CD14-positive monocyte (primary cell): ENCODE measurements at regions not wholly inside any gene's neighbourhood (a gene's known extent, or its start where the extent isn't known, plus 50 kb on each side); places are given as distances from the start of the nearest gene placed in this dataset.

Experiments used
- DNase-seq, 3 donors: peaks; one replicate each; pipeline ENCODE4 v3.0.0-alpha.2; 2011 to 2022
- H2AFZ ChIP-seq: 2 replicates; pipeline ENCODE4 v1.6.0; 2012; ENCODE audit warnings: mild to moderate bottlenecking, low read depth, low read length, inconsistent platforms; ENCODE audit not compliant: insufficient read depth, poor library complexity, severe bottlenecking
- H3K27ac ChIP-seq, 2 donors: 1 replicate in 1 of 2; 2 replicates in 1 of 2; pipeline ENCODE4 v1.5.1; 2012 to 2013; ENCODE audit warnings: low read length in 2 of 2, control low read depth in 1 of 2, inconsistent platforms in 1 of 2, low read depth in 1 of 2, mild to moderate bottlenecking in 1 of 2
- H3K27me3 ChIP-seq, 2 donors: one replicate each; pipeline versions ENCODE4 v1.6.0 to v1.6.1; 2011 to 2013; ENCODE audit warnings: low read length in 2 of 2; ENCODE audit not compliant: control insufficient read depth in 2 of 2, insufficient read depth in 2 of 2
- H3K36me3 ChIP-seq, 2 donors: replicated peaks in 1 of 2; 1 replicate in 1 of 2; 2 replicates in 1 of 2; pipeline versions ENCODE4 v1.5.1 to v1.6.1; 2012 to 2013; ENCODE audit warnings: low read length in 2 of 2, control low read depth in 1 of 2, inconsistent platforms in 1 of 2, mild to moderate bottlenecking in 1 of 2; ENCODE audit not compliant: insufficient read depth in 2 of 2, control insufficient read depth in 1 of 2
- H3K4me1 ChIP-seq, 2 donors: 1 replicate in 1 of 2; 2 replicates in 1 of 2; pipeline versions ENCODE4 v1.5.1 to v1.6.1; 2012 to 2013; ENCODE audit warnings: low read length in 2 of 2, control low read depth in 1 of 2, inconsistent platforms in 1 of 2, mild to moderate bottlenecking in 1 of 2, moderate library complexity in 1 of 2; ENCODE audit not compliant: insufficient read depth in 2 of 2, control insufficient read depth in 1 of 2
- H3K4me2 ChIP-seq: replicated peaks from 2 replicates; pipeline ENCODE3; 2012; ENCODE audit warnings: low read length, moderate library complexity, mild to moderate bottlenecking; ENCODE audit not compliant: poor library complexity, severe bottlenecking; ENCODE audit errors: extremely low read depth
- H3K4me3 ChIP-seq, 3 experiments: fragments of 200-600 bp in 1 of 3; sonication (generic) in 1 of 3; replicated peaks in 1 of 3; 1 replicate in 2 of 3; 2 replicates in 1 of 3; pipeline ENCODE4 v1.5.1; 2011 to 2013; ENCODE audit warnings: low read length in 3 of 3, mild to moderate bottlenecking in 3 of 3, control low read depth in 2 of 3, low read depth in 2 of 3, inconsistent platforms in 1 of 3, moderate library complexity in 1 of 3
- H3K79me2 ChIP-seq: 2 replicates; pipeline ENCODE4 v1.6.0; 2012; ENCODE audit warnings: mild to moderate bottlenecking, control low read depth, inconsistent platforms, low read length, moderate library complexity; ENCODE audit not compliant: insufficient read depth
- H3K9ac ChIP-seq: 2 replicates; pipeline ENCODE4 v1.6.0; 2017; ENCODE audit warnings: low read length, mild to moderate bottlenecking; ENCODE audit not compliant: insufficient read depth, poor library complexity, severe bottlenecking
- H3K9me3 ChIP-seq, 2 donors: replicated peaks in 1 of 2; 1 replicate in 1 of 2; 2 replicates in 1 of 2; pipeline versions ENCODE4 v1.5.1 to v1.6.1; 2012 to 2013; ENCODE audit warnings: low read length in 2 of 2, control low read depth in 1 of 2; ENCODE audit not compliant: control insufficient read depth in 1 of 2, insufficient read depth in 1 of 2
- H4K20me1 ChIP-seq: 2 replicates; pipeline ENCODE4 v1.6.0; 2012; ENCODE audit warnings: mild to moderate bottlenecking, low read length, control low read depth, moderate library complexity; ENCODE audit not compliant: insufficient read depth
- H3K27ac Mint-ChIP-seq, 7 donors: one replicate each; pipeline ENCODE4 v1.8.0; 2020; ENCODE audit warnings: mild to moderate bottlenecking in 7 of 7, mixed read lengths in 7 of 7, moderate library complexity in 6 of 7, inconsistent platforms in 2 of 7
- H3K27me3 Mint-ChIP-seq, 3 donors: one replicate each; pipeline ENCODE4 v1.8.0; 2021 to 2022; ENCODE audit warnings: low read depth in 3 of 3, mild to moderate bottlenecking in 3 of 3, mixed read lengths in 3 of 3, moderate library complexity in 3 of 3, inconsistent platforms in 1 of 3
- H3K36me3 Mint-ChIP-seq, 2 donors: one replicate each; pipeline ENCODE4 v1.8.0; 2020; ENCODE audit warnings: mixed read lengths in 2 of 2, inconsistent platforms in 1 of 2, mild to moderate bottlenecking in 1 of 2
- H3K4me1 Mint-ChIP-seq: one replicate; pipeline ENCODE4 v1.8.0; 2020; ENCODE audit warnings: mild to moderate bottlenecking, mixed read lengths
- H3K4me3 Mint-ChIP-seq, 2 donors: one replicate each; pipeline ENCODE4 v1.8.0; 2020; ENCODE audit warnings: mild to moderate bottlenecking in 2 of 2, mixed read lengths in 2 of 2, moderate library complexity in 1 of 2
- H3K9me3 Mint-ChIP-seq, 7 donors: one replicate each; pipeline ENCODE4 v1.8.0; 2020 to 2022; ENCODE audit warnings: mixed read lengths in 7 of 7, mild to moderate bottlenecking in 6 of 7, moderate library complexity in 6 of 7, inconsistent platforms in 2 of 7
- WGBS: methylation state at CpG from one replicate; pipeline ENCODE4 v1.1.5; 2013; ENCODE audit warnings: missing lambda C conversion rate; ENCODE audit not compliant: insufficient coverage; 5-methylcytosine and 5-hydroxymethylcytosine counted together
- intact Hi-C, 2 donors: fragments of 100-400 bp; cut with micrococcal nuclease; formaldehyde crosslinking; loops; one replicate each; pipeline versions ENCODE4 v1.15.0 to v1.15.1; 2023
- TF ChIP-seq, protein P1 (sequence below): fragments of 200-600 bp; IDR thresholded peaks from one replicate; pipeline ENCODE4 v1.8.0; 2022; ENCODE audit warnings: antibody characterized with exemption, mild to moderate bottlenecking

DNA sequence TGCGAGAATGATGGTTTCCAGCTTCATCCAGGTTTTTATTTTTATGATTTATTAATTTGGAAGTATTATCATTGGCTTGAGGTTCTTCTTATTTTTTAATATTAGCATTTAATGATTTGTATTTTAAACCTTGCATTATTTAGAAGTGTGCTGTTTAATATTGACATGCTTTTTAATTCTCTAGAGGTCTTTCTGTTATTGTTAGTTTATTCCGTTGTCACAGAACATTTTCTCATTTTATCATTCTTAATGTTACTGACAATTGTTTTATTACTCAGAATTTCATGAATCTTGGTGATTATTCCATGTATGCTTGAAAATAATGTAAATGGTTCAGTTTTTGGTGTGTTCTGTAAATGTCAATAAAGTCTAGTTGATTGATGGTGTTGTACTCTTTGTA, 463.5 kb upstream of the NOVA1 start:
- Mint-ChIP-seq H3K27ac (no peak overlapping the region), H3K9me3 (peaks cover 0 to 3% (median 0%) of the 10 kb centered on the region in 7 donors), H3K36me3 (no peaks in the 10 kb centered on the region), H3K4me1 (no peaks in the 10 kb centered on the region), H3K4me3 (no peak overlapping the region), H3K27me3 (peaks cover 0 to 2% (median 0%) of the 10 kb centered on the region in 3 donors)
- TF ChIP-seq, protein P1, sequence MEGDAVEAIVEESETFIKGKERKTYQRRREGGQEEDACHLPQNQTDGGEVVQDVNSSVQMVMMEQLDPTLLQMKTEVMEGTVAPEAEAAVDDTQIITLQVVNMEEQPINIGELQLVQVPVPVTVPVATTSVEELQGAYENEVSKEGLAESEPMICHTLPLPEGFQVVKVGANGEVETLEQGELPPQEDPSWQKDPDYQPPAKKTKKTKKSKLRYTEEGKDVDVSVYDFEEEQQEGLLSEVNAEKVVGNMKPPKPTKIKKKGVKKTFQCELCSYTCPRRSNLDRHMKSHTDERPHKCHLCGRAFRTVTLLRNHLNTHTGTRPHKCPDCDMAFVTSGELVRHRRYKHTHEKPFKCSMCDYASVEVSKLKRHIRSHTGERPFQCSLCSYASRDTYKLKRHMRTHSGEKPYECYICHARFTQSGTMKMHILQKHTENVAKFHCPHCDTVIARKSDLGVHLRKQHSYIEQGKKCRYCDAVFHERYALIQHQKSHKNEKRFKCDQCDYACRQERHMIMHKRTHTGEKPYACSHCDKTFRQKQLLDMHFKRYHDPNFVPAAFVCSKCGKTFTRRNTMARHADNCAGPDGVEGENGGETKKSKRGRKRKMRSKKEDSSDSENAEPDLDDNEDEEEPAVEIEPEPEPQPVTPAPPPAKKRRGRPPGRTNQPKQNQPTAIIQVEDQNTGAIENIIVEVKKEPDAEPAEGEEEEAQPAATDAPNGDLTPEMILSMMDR: no peak
- no peaks in the 10 kb centered on the region for H3K36me3 ChIP-seq
- H3K27me3 ChIP-seq: no peaks in the 10 kb centered on the region
- WGBS: no CpG with 5 or more reads among the region's 2 CpGs
- no peaks in the 10 kb centered on the region for H4K20me1 ChIP-seq
- DNase-seq: no peak
- no peak overlapping the region for H3K27ac ChIP-seq
- H3K4me3 ChIP-seq: no peak overlapping the region
- H3K9me3 ChIP-seq: no peaks in the 10 kb centered on the region
- no peak overlapping the region for H3K4me2 ChIP-seq
- H3K4me1 ChIP-seq: no peaks in the 10 kb centered on the region
- no peak overlapping the region for H3K9ac ChIP-seq
- intact Hi-C loops: no loop called here
- no peak overlapping the region for H2AFZ ChIP-seq
- H3K79me2 ChIP-seq: no peaks in the 10 kb centered on the region

DNA sequence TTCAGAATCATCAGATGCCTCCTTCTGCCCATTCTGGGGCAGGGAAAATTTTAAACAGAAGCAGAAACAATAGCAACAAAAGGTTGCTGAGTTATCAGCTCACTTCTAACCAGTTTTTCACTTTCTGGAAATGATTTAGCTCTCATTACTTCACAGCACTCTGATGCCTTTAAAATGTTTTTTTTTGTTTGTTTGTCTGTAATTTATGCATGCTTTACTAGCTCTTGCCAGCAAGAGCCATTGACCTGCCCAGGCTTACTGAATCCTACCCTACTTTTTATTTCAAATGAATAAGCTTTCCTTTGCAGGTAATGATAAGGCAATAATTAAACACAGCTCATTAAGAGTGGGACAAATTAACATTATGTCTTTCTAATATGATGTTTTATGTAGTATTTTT, 466.1 kb upstream of the NOVA1 start:
- Histone ChIP-seq H2AFZ (no peak overlapping the region), H3K4me1 (no peaks in the 10 kb centered on the region), H3K36me3 (no peaks in the 10 kb centered on the region), H3K4me3 (no peak overlapping the region), H3K9ac (no peak overlapping the region), H3K27ac (no peak overlapping the region), H3K9me3 (no peaks in the 10 kb centered on the region), H4K20me1 (no peaks in the 10 kb centered on the region), H3K4me2 (no peak overlapping the region), H3K27me3 (no peaks in the 10 kb centered on the region), H3K79me2 (no peaks in the 10 kb centered on the region)
- no peak overlapping the region for H3K4me3 Mint-ChIP-seq
- H3K27ac Mint-ChIP-seq: no peak overlapping the region
- H3K27me3 Mint-ChIP-seq: peaks cover 0 to 2% (median 0%) of the 10 kb centered on the region in 3 donors
- H3K9me3 Mint-ChIP-seq: peaks cover 0 to 3% (median 0%) of the 10 kb centered on the region in 7 donors
- H3K36me3 Mint-ChIP-seq: no peaks in the 10 kb centered on the region
- no peak for DNase-seq
- no peaks in the 10 kb centered on the region for H3K4me1 Mint-ChIP-seq
- TF ChIP-seq, protein P1: no peak
- intact Hi-C loops: no loop called here
